Ramos (cell line): ENCODE measurements at regions not wholly inside any gene's neighbourhood (a gene's known extent, or its start where the extent isn't known, plus 50 kb on each side); places are given as distances from the start of the nearest gene placed in this dataset.

Source experiments
- in situ Hi-C: fragments of 300-500 bp; cut with MboI; formaldehyde crosslinking; loops from one replicate; pipeline ENCODE4 v1.14.3; 2022; ENCODE audit warnings: low sequenced_read_pairs; ENCODE audit not compliant: unreplicated experiment

- in situ Hi-C loops = no loop called here
These were observed 72.0 kb upstream of the PJA1 start for GRCh38 chrX:69237236-69237635.

DNA sequence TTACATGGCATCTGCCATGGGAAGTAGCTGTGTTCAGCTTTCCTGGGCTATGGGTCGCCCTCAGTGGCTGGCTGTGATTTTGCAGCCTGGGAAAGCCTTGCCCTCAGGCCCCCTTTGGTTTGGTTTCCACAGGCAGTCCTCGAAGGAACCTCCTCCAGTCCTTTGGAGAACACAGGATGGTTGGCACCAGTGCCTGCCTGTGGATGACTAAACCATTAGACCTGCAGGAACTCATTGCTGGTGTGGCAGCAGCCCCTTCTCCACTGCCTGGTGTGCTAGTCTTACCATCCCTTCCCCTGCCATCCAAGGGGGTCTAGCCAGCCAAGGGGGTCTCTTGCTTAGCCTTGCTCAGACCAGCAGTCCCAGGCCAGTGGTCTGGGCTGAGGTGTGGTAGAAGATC lies 71.4 kb upstream of the PJA1 start:
- in situ Hi-C loops = no loop called here

DNA sequence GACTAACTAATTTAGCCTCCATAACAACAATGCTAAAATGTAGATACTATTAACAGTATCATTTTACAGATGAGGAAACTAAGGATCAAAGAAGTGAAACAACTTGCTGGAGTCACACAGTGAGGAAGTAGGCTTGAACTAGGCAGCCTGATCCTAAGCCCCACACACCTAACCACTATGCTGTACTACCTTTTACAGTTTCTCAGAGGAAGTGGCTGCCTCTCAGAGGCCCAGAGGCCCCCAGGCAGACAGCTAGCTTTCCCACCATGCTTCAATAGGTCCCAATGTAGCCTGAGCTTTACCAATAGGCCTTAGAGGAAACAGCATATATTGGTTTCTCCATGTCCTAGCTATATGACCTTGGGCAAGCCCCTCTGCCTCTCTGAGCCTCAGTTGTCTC lies 69.4 kb upstream of the PJA1 start:
- in situ Hi-C loops = no loop called here

DNA sequence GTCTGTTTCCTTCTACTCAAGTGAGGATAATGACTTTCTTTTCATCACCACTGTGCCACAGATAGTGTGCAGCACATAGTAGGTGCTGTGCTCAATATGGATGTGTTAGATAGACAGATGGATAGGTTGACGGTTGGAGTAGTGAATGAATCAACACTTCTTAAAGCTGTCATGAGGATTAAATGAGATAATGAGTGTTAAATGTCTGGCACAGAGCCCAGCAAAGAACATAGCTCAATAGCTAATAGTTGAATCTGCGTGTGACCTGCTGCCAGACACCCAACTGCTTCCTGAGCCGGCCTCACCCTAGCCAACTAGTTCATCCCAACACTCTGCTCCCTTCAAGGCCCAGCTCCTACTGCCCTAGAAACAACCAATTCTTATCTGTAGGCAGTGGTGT lies 67.7 kb upstream of the PJA1 start:
- in situ Hi-C loops = no loop called here

GRCh38 chrX:69231903-69232302 lies 66.7 kb upstream of the PJA1 start:
- in situ Hi-C loops = no loop called here

- in situ Hi-C loops = no loop called here
These were observed 64.2 kb upstream of the PJA1 start for GRCh38 chrX:69229436-69229835.

DNA sequence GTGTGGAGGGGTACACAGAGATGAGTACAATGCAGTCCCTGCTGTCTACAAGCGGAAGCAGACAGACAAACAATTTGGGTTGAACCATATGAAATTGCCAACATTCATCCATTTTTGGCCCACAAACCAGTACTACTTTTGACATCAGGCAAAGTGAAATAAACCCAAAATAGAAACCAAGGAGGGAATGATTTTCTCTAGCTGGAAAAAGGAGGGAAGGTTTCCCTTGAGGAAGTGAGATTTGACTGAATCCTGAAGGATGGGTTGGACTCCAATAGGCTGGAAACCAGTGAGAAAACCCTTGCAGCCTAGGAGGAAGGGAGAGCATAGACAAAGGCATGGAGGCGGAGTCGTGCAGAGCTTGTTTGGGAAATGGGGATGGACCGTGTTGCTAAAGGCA lies 63.5 kb upstream of the PJA1 start:
- in situ Hi-C loops = no loop called here

DNA sequence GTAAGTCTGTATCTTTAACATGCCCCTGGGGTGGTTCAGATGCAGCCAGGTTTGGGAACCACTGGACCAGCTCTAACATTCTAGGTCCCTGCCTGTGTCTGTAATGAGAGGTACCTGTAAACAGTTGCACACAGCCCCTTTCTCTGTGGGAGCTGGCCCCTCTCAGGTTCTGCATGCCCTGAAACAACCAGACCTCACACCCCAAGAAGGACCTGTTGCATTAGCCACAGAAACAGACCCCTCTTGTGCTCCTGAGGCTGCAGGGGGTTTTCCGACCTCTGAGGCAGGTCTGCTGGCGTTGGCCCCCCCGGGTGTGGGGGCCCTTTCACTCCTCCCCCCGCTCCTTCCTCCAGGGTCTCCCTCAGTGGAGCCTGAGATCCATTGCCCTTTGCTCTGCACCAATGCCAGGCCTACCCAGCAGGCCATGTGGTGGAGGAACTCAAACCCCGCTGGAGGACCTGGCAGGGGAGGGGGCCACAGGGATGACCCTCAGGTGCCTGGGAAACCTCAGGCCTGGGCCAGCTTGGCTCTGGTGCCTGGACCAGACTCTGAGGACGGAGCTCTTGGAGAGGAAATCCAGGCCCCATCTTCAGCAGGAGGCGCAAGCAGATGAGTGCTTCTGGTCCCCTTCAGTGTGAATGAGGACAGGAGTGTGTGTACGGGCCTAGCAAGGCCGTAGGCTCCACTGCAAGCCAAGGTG lies 61.4 kb upstream of the PJA1 start:
- in situ Hi-C loops = no loop called here

DNA sequence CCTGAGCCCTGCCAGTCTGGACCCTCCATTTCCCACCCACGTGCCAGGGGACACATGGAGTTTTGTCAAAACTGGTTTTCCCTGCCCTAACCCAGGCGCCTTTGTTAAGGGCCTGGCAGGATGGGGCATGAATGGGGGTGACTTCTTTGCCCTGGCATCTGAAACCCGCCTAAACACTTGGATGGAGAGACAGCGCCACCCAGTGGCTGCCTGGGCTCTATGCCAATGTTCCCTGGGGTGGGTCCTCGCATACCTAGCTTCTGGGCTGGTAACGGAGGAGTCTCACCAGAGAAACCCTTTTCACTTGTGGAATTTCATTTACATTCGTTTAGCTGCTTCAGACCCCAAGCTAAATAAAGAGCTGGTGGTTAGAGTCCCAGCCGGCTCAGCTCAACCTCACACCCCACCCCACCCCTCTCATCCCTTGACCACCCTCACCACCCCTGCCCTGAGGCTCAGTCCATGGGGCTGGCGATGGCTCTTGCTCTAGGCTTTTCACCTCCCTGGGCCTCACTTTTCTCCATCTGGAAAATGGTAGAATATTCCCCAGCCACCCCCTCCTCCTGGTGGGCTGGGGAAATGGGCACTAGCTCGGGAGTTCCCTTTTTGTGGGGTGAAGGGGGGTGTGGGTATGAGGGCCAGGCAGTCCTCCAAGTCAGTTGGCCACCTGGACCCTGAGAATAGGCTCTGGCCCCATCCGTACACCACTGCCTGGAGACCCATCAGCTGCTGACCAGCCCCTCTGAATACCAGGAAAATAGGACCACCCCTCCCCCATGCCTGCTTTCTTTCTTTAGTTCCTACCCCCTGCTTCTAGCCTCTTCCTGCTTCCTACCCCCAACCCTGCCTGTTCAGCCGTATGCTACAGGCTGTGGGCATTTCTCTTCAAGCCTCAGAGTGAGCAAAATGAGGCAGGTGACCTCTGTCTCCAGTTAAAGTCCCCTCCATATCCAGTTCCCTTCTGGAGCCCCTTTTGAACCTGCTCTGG lies 57.1 kb upstream of the PJA1 start:
- in situ Hi-C loops = no loop called here

DNA sequence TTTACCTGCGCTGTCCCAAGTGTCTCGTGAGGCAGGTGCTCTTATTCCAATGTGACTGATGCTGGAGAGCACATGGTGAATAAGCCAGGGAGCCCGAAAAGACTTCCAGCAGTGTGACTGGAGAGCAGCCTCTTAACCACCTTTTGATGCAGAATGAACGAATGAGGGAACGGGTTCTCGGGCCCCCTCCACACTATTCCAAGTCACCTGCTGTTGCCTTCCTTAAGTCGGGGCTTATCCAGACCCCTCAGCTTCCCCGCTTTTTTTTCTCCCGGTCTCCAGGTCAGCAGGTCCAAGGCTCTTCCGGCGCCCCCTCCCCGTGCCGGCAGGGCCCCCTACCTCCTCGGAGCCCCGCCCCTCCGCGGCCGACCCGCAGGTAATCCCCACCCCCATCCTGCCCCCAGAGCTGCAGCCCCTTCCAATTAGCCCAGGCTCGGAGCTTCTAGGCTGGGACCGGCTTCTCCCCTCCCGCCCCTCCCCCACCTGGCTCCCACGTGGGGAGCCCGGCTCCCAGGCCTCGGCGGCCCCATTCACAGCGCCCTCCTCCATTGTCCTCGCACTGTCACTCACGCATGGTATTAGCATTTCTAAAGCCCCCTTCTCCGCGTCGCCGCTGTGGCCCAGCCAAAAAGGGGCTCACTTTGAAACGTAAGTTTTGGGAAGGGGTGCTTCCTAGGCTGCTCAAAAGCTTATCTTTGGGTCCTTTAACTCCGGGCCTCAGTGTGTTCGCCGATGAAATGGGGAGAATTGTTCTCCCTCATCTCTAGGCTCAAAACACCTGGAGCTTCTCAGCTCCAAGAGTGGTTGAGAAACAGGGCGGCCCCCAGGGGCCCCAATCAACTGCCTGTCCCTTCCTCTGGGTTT lies 56.2 kb upstream of the PJA1 start:
- in situ Hi-C loops = no loop called here

GRCh38 chrX:69218407-69218997 lies 53.2 kb upstream of the PJA1 start:
- in situ Hi-C loops = loop anchor here (10.0 kb wide), 1 partner anchor 394 kb away; the partner anchor contains the start of gene EFNB1

GRCh38 chrX:69216911-69217310 lies 51.7 kb upstream of the PJA1 start:
- in situ Hi-C loops = loop anchor here (10.0 kb wide), 1 partner anchor 392 kb away; the partner anchor contains the start of gene EFNB1

DNA sequence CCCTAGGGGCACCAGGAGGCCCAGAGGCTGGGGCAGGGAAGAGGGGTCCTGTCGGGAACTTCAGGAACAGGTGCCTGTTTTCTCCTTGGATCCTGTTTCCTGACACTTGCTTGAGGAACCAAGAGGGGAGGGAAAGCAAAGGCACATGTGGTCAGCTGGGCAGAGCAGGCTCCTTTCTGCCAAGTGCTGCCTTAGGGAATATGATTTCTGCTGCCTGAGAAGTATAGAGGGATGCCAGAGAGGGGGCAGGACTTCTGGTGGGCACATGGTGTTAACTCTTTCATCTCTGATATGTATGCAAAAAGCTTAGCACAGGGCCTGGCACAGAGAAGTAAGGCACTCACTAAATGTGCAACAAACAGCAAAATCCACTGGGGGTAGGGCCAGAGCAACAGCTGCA lies 51.2 kb upstream of the PJA1 start:
- in situ Hi-C loops = loop anchor here (10.0 kb wide), 1 partner anchor 392 kb away; the partner anchor contains the start of gene EFNB1

DNA sequence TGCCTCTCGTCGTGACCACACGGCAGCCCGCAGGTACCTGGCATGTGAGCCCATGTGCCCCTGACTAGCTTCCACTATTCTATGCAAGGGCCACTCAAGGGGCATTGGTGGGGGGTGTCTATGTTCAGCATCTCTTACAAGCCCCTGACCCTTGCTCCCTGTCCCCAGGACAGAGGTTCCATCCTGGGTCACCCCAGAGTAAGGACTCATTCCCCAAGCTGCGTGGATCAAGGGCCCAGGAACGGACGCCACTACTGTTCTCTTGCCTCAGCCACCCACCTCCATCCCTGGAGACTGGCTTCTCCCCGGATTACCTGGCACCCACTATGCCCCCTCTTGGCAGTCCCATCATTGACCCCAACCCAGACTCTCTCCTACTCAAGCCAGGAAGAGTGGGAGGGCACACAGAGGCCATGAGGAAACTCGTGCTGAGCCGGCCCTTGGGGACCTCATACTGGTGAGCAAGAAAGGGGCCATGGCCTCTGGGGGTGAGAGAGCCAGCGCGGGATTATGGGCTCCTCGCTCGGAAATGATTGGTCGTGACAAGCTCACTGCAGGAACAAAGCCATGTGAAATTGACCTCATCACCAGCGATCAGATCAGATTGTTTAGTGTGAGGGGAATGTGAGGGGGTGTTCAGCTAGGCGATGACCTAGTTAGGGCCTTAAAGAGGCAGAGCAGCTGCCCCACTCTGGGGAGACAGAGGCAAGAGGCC lies 50.1 kb upstream of the PJA1 start:
- in situ Hi-C loops = loop anchor here (10.0 kb wide), 1 partner anchor 391 kb away; the partner anchor contains the start of gene EFNB1
